Suprapubic skin (tissue), 4 donors: ENCODE measurements at regions not wholly inside any gene's neighbourhood (a gene's known extent, or its start where the extent isn't known, plus 50 kb on each side); places are given as distances from the start of the nearest gene placed in this dataset.
"Not testable (repeated sequence)": the region's sequence is repeated elsewhere in the genome, so short reads cannot be mapped to it uniquely, and the experiment has no call there.

Experiments
- DNase-seq, 2 donors: peaks; one replicate each; pipeline ENCODE4 v3.0.0-alpha.2; 2019; ENCODE audit warnings: low spot score in 2 of 2
- H3K27ac ChIP-seq: fragments of 200-600 bp; sonication (generic); one replicate; pipeline ENCODE4 v1.5.1; 2019
- H3K27me3 ChIP-seq: fragments of 200-600 bp; sonication (generic); one replicate; pipeline ENCODE4 v1.5.1; 2019
- H3K36me3 ChIP-seq: fragments of 200-600 bp; sonication (generic); one replicate; pipeline ENCODE4 v1.5.1; 2019
- H3K4me1 ChIP-seq: fragments of 200-600 bp; sonication (generic); one replicate; pipeline ENCODE4 v1.5.1; 2019
- H3K4me3 ChIP-seq: fragments of 200-600 bp; sonication (generic); one replicate; pipeline ENCODE4 v1.5.1; 2019; ENCODE audit warnings: mild to moderate bottlenecking
- H3K9me3 ChIP-seq: fragments of 200-600 bp; sonication (generic); one replicate; pipeline ENCODE4 v1.5.1; 2019
- EP300 ChIP-seq: sonication (generic); formaldehyde crosslinking; IDR thresholded peaks from one replicate; pipeline ENCODE4 v1.6.1; 2017; ENCODE audit warnings: antibody characterized with exemption
- POLR2A ChIP-seq, 2 donors: fragments of 450-650 bp; IDR thresholded peaks; one replicate each; pipeline ENCODE4 v1.6.1; 2017; ENCODE audit warnings: antibody characterized with exemption in 2 of 2, mild to moderate bottlenecking in 2 of 2, moderate library complexity in 2 of 2
- POLR2AphosphoS5 ChIP-seq, 3 donors: sonication (generic); formaldehyde crosslinking; IDR thresholded peaks; one replicate each; pipeline ENCODE4 v1.6.1; 2017; ENCODE audit warnings: antibody characterized with exemption in 3 of 3
- WGBS: methylation state at CpG from one replicate; pipeline ENCODE4 v1.1.5; 2018; 5-methylcytosine and 5-hydroxymethylcytosine counted together
- TF ChIP-seq, protein P1 (sequence below), 2 donors: fragments of 200-600 bp in 1 of 2; fragments of 450-650 bp in 1 of 2; sonication (generic) in 1 of 2; IDR thresholded peaks; one replicate each; pipeline ENCODE4 v1.5.1; 2016 to 2019; ENCODE audit warnings: antibody characterized with exemption in 2 of 2, mild to moderate bottlenecking in 1 of 2, moderate library complexity in 1 of 2

DNA sequence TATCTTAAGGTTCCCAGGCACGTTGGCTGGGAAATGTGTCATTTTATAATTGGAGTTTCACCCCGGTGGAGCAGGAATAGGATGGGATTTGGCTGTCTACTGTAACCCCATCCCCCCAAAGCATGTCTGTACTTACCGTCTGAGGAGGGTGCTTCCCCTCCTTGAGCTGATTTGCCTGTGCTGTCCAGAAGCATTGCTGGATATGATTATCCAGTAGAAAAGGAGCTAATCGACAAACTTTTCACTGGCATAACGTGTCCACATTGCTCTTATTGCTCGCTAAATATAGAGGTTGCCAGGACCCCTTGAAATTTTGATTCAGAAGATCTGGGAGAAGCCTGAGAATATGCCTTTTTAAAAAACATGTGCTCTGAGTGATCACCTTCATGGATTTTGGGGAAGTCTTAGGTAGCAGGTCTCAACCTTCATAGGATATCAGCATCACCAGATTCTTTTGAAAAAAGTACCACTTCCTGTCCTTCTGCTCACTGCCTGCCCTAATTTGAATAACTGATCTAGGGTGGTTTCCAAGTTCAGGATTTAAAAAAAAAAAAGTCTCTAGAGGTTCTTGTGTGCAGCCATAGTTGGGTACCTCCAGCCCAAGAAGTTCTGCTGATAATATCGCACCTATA lies 80.4 kb upstream of the KCNA1 start:
- H3K27me3 ChIP-seq = peaks cover 31% of the 10 kb centered on the region
- H3K9me3 ChIP-seq = no peaks in the 10 kb centered on the region
- H3K4me3 ChIP-seq = no peak overlapping the region
- H3K36me3 ChIP-seq = no peaks in the 10 kb centered on the region
- no peak overlapping the region for H3K27ac ChIP-seq
- no peak for DNase-seq
- TF ChIP-seq POLR2AphosphoS5 (IDR thresholded peaks at IDR 0.05) (no peak), EP300 (no peak), POLR2A (IDR thresholded peaks at IDR 0.05) (no peak)
- TF ChIP-seq, protein P1, sequence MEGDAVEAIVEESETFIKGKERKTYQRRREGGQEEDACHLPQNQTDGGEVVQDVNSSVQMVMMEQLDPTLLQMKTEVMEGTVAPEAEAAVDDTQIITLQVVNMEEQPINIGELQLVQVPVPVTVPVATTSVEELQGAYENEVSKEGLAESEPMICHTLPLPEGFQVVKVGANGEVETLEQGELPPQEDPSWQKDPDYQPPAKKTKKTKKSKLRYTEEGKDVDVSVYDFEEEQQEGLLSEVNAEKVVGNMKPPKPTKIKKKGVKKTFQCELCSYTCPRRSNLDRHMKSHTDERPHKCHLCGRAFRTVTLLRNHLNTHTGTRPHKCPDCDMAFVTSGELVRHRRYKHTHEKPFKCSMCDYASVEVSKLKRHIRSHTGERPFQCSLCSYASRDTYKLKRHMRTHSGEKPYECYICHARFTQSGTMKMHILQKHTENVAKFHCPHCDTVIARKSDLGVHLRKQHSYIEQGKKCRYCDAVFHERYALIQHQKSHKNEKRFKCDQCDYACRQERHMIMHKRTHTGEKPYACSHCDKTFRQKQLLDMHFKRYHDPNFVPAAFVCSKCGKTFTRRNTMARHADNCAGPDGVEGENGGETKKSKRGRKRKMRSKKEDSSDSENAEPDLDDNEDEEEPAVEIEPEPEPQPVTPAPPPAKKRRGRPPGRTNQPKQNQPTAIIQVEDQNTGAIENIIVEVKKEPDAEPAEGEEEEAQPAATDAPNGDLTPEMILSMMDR (IDR thresholded peaks at IDR 0.05) = no peak
- no peaks in the 10 kb centered on the region for H3K4me1 ChIP-seq
- 45% methylated on average over 7 of the region's 7 CpGs for WGBS

DNA sequence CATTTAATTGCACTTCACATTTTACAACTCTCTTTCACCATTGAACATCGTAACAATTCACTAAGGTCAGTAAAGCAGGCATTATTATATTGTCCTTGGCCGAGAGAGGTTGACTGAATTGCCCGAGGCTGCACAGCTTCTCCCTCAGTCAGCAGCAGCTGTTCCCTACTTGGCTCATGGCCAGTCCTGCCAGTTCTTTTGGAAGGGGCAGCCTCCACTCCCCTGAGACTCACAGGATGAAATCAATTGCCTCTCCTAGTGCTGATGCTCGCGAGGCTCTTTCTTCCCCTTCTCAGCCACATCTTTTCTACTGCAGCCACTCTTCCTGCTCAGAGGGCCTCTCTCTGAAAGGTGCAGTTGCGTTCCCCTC lies 79.9 kb upstream of the KCNA1 start:
- no peak for DNase-seq
- Histone ChIP-seq H3K4me1 (no peaks in the 10 kb centered on the region), H3K27ac (no peak overlapping the region), H3K36me3 (no peaks in the 10 kb centered on the region), H3K9me3 (no peaks in the 10 kb centered on the region), H3K4me3 (no peak overlapping the region), H3K27me3 (peaks cover 29% of the 10 kb centered on the region)
- TF ChIP-seq, protein P1 (IDR thresholded peaks at IDR 0.05) = no peak
- TF ChIP-seq POLR2AphosphoS5 (IDR thresholded peaks at IDR 0.05) (no peak), POLR2A (IDR thresholded peaks at IDR 0.05) (no peak), EP300 (no peak)
- 53% methylated on average over 6 of the region's 6 CpGs for WGBS

DNA sequence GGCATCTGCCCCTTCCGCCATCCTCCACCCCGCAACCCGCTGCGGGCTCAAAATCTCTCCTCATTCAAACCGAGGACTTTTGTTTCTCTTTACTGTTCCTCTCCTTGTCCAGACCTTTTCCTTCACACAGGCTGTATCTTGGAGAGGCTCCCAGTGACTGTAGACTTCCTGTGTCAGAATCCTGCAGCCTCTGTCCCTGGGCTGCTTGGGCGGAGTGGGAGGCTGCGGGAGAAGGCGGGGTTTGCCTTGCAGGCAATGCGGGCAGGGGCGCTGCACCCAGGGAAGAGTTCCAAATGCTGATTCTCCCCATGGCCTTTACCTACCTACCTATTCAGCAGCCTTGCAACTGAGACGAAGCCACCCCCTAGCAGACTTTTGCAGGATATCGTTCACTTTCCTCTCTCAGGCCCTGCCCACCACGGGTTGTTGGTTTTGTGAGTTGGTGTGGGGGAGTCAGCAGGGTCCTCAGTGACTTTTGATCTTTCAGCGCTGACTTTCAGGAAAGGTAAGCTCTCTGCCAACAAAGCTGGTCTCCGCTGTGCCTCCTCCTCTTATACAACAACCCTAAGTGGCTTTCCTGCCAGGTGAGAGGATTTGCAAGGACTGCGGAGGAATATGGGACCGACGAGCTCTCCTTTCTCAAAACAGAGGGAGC lies 79.0 kb upstream of the KCNA1 start:
- TF ChIP-seq EP300 (no peak), POLR2A (IDR thresholded peaks at IDR 0.05) (no peak), POLR2AphosphoS5 (IDR thresholded peaks at IDR 0.05) (no peak)
- TF ChIP-seq, protein P1 (IDR thresholded peaks at IDR 0.05) = no peak
- Histone ChIP-seq H3K27me3 (peaks cover 33% of the 10 kb centered on the region), H3K27ac (no peak overlapping the region), H3K4me3 (no peak overlapping the region), H3K4me1 (no peaks in the 10 kb centered on the region), H3K9me3 (no peaks in the 10 kb centered on the region), H3K36me3 (no peaks in the 10 kb centered on the region)
- DNase-seq = no peak
- 78% methylated on average over 18 of the region's 18 CpGs for WGBS

DNA sequence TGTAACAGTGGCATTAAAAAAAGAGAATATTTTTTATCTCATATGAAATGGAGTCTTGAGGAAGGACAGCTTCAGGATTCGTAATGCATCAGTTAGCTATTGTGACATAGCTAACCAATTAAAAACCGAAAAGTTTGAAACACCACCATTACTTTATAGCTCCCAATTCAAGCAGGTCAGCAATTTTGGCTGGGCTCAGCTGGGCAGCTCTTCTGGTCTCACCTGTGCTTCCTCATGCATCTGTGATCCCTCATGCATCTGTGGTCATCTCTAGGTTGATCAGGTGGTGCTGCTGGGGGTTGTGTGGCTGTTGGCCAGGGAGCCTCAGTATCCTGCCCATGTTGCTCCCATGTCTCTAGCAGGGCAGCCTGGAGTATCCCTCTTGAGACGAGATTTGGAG lies 76.7 kb upstream of the KCNA1 start:
- Histone ChIP-seq H3K4me3 (no peak overlapping the region), H3K27ac (no peak overlapping the region), H3K36me3 (no peaks in the 10 kb centered on the region), H3K4me1 (no peaks in the 10 kb centered on the region), H3K9me3 (no peaks in the 10 kb centered on the region), H3K27me3 (peaks cover 30% of the 10 kb centered on the region)
- 90% methylated on average over 3 of the region's 3 CpGs for WGBS
- no peak for DNase-seq
- TF ChIP-seq EP300 = no peak
- TF ChIP-seq POLR2A (IDR thresholded peaks at IDR 0.05) = no peak
- TF ChIP-seq, protein P1 (IDR thresholded peaks at IDR 0.05) = no peak
- no peak for TF ChIP-seq POLR2AphosphoS5 (IDR thresholded peaks at IDR 0.05)

DNA sequence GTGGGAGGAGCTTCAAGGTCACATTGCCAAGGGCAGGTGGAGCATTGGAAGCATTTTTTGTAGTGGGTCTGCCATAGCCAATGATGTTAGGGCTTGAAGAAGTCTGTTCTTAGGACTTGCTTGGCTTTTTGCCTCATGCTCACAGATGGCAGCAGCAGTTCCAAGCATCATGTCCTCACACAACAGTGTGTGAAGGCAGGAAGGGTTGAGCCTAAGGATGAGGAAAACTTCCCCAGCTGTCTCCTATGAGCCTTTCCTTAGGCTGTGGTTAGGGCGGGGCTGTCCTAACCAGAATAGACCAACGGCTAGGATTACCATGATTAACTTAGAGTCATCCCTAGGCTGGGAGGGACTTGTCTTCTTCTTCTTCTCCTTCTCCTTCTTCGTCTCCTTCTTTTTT lies 76.2 kb upstream of the KCNA1 start:
- H3K36me3 ChIP-seq = no peaks in the 10 kb centered on the region
- peaks cover 29% of the 10 kb centered on the region for H3K27me3 ChIP-seq
- WGBS = 71% methylated on average over 3 of the region's 3 CpGs
- H3K4me3 ChIP-seq = no peak overlapping the region
- H3K27ac ChIP-seq = no peak overlapping the region
- peaks cover under 1% of the 10 kb centered on the region for H3K9me3 ChIP-seq
- H3K4me1 ChIP-seq = no peaks in the 10 kb centered on the region
- DNase-seq = no peak
- no peak for TF ChIP-seq EP300
- no peak for TF ChIP-seq POLR2AphosphoS5 (IDR thresholded peaks at IDR 0.05)
- TF ChIP-seq POLR2A (IDR thresholded peaks at IDR 0.05) = no peak
- TF ChIP-seq, protein P1 (IDR thresholded peaks at IDR 0.05) = no peak

DNA sequence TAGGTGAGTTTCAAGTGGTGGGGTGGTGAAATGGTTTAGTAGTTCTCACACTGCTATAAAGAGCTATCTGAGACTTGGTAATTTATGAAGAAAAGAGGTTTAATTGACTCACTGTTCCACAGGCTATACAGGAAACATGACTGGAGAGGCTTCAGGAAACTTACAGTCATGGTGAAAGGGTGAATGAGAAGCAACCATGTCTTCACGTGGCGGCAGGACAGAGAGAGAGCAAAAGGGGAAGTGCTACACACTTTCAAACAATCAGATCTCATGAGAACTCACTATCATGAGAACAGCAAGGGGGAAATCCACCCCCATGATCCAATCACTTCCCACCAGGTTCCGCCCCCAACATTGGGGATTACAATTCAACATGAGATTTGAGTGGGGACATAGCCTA lies 67.3 kb upstream of the KCNA1 start:
- H3K27ac ChIP-seq, H3K4me1 ChIP-seq, H3K36me3 ChIP-seq, H3K9me3 ChIP-seq, H3K27me3 ChIP-seq, H3K4me3 ChIP-seq, DNase-seq: not testable (repeated sequence)
- WGBS = 87% methylated on average over 3 of the region's 3 CpGs
